AG10803 (cell line): ENCODE measurements at regions not wholly inside any gene's neighbourhood (a gene's known extent, or its start where the extent isn't known, plus 50 kb on each side); places are given as distances from the start of the nearest gene placed in this dataset.
"Not testable (repeated sequence)": the region's sequence is repeated elsewhere in the genome, so short reads cannot be mapped to it uniquely, and the experiment has no call there.

Experiments
- DNase-seq: peaks from one replicate; pipeline ENCODE4 v3.0.0; 2010; ENCODE audit warnings: low read depth
- H3K4me3 ChIP-seq: 2 replicates; pipeline ENCODE4 v1.5.1; 2011; ENCODE audit warnings: mild to moderate bottlenecking, low read length, control low read depth
- TF ChIP-seq, protein P1 (sequence below): conservative IDR thresholded peaks from 2 replicates; pipeline ENCODE4 v1.5.1; 2011; ENCODE audit warnings: mild to moderate bottlenecking, low read length, control low read depth, inconsistent platforms

DNA sequence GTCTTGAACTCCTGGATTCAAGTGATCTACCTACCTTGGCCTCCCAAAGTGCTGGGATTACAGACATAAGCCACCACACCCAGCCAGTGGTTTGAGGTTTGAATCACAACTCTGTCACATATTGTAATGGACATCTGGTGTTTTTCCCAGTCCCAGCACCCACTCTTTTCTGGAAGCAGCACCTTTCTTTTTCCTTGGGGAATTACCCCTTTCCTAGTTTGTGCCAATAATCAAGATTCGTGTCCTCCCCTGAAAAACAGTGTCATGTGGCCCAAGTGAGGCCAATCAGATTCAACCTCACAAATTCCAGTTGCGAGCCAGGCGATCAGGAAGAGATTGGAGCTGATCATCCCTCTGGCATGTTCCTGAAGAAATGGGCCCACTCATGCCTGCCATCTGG lies 71.7 kb upstream of the SGK1 start:
- H3K4me3 ChIP-seq, result no peak overlapping the region
- DNase-seq, result no peak
- TF ChIP-seq, protein P1, sequence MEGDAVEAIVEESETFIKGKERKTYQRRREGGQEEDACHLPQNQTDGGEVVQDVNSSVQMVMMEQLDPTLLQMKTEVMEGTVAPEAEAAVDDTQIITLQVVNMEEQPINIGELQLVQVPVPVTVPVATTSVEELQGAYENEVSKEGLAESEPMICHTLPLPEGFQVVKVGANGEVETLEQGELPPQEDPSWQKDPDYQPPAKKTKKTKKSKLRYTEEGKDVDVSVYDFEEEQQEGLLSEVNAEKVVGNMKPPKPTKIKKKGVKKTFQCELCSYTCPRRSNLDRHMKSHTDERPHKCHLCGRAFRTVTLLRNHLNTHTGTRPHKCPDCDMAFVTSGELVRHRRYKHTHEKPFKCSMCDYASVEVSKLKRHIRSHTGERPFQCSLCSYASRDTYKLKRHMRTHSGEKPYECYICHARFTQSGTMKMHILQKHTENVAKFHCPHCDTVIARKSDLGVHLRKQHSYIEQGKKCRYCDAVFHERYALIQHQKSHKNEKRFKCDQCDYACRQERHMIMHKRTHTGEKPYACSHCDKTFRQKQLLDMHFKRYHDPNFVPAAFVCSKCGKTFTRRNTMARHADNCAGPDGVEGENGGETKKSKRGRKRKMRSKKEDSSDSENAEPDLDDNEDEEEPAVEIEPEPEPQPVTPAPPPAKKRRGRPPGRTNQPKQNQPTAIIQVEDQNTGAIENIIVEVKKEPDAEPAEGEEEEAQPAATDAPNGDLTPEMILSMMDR, result no peak

- TF ChIP-seq, protein P1, result no peak
- DNase-seq, result no peak
- no peak overlapping the region for H3K4me3 ChIP-seq
Observed at GRCh38 chr6:134389129-134389528, 71.2 kb upstream of the SGK1 start.

DNA sequence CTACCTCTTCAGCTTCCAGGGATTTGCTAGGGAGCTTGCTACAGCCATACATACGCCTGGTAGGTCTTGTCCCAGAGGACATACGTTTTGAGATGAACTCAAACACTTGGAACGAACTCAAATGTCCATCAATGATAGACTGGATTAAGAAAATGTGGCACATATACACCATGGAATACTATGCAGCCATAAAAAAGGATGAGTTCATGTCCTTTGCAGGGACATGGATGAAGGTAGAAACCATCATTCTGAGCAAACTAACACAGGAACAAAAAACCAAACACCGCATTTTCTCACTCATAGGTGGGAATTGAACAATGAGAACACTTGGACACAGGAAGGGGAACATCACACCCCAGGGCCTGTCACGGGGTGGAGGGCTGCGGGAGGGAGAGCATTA lies 68.6 kb upstream of the SGK1 start:
- DNase-seq, H3K4me3 ChIP-seq: not testable (repeated sequence)

DNA sequence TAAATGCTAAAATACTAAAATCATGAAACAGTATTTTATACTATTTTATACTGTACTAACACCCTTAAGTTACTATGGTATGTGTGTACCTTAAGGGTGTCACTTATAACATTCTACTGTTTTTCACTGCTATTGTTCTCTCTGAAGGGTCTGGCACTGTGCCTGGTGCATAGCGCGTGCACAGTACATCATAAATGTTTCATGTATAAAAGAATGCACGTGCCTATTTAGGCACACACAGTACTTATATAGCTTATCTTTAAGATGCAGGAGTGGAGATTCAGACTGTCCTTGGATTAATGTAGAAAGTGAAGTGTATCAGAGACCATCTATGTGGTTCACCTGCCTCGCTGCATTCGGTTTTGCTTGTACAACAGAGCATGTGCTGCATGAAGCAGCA lies 64.0 kb upstream of the SGK1 start:
- no peak overlapping the region for H3K4me3 ChIP-seq
- DNase-seq, result no peak
- TF ChIP-seq, protein P1, result no peak

GRCh38 chr6:134379599-134379998 lies 61.7 kb upstream of the SGK1 start:
- no peak for DNase-seq
- H3K4me3 ChIP-seq, result no peak overlapping the region
- TF ChIP-seq, protein P1, result no peak

DNA sequence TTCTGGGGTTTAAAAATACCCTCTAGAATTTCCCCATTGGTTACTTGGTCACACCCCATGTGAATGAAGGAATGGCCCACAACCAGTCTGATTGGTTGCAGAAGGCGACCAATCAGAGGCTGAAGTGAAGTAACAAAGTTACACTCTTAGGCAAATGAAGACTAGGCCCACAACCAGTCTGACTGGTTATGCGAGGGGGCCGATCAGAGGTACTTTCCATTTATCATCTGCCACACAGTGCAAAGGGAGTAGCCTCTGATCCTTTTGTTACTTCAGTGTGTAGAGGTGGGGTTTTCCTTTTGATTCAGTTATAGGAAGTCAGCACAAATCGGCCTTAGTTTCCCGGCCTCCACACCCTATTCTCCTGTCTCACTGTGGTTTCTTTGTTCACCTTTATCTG lies 61.2 kb upstream of the SGK1 start:
- TF ChIP-seq, protein P1, result no peak
- H3K4me3 ChIP-seq, result no peak overlapping the region

GRCh38 chr6:134378426-134378825 lies 60.5 kb upstream of the SGK1 start:
- TF ChIP-seq, protein P1, result no peak
- no peak for DNase-seq
- no peak overlapping the region for H3K4me3 ChIP-seq

More for the DNA sequence above, 61.2 kb upstream of the SGK1 start:
- no peak for DNase-seq

DNA sequence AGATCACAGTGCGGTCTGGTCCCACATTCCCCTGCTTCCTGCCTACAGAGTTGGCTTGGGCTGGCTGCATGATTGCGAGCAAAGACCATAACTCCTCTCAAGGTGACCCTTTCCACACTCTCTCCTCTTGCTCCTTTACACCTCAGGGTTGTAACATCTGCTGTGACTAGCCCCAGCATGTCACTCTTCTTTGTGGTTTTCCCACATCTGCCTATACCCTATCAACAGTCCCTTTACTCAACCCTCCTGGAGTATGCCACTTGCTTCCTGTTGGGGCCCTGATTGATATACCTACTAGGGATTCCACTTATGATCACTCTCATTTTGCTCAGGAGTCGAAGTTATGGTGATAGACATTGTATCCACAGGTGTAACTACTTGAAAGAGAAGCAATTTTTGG lies 58.9 kb upstream of the SGK1 start:
- H3K4me3 ChIP-seq, result no peak overlapping the region
- TF ChIP-seq, protein P1, result no peak
- no peak for DNase-seq
